ENCODE measurements at regions not wholly inside any gene's neighbourhood (a gene's known extent, or its start where the extent isn't known, plus 50 kb on each side); places are given as distances from the start of the nearest gene placed in this dataset.

GRCh38 chr2:51247252-51247805 is 215.4 kb upstream of the NRXN1 start:
- no peak for DNase-seq (ENCODE audit: low spot score)

DNA sequence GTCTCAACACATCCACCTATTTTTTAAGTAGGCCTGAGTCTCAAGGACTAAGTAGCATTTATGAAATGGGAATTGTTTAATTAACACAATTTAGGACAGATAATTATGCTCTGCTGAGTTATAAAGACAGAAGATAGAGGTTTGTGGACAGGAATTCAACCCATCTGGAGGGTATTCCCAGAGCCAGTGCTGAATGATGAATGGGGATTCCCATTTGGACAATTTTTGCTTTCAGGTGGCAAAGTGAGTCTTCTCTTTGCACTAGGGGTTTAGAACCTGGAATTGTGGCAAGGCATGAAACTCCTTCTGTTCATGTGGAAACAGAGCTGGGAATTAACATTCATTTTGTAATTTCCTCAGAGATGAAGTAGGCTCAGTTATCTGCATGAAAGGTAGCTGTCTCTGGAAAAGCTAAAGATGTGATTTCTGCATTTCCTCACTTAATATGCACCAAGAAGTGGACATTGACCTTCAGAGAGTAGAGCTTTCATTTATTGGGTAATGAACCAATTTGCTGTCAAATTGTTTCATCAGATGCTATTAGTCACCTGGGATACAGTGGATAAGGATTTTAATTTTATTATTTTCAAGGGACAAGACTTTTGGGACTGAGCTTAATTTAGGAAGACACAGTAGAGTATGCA is 212.1 kb upstream of the NRXN1 start:
- no peak for DNase-seq (ENCODE audit: low spot score)

- DNase-seq (ENCODE audit: low spot score), result no peak
These were observed 205.8 kb upstream of the NRXN1 start for GRCh38 chr2:51237626-51238271.

DNA sequence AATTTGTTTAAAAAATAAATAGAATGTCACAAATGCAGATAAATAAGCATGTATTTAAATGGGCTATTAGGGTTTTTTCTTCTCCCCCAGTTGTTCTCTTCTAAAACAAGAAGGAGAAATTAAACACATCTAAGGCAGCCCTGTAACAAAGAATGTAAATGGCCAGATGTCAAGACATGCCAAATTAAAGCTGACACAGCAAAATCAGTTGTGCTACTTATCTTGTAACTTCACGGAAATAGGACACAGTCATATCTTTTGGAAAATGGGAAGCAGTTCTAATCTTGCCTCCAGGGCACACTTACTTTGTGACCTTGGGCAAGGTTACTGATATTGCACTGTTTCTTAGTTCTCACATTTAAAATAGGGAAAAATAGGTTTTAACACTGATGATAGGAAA is 200.1 kb upstream of the NRXN1 start:
- no peak for DNase-seq (ENCODE audit: low spot score)

DNA sequence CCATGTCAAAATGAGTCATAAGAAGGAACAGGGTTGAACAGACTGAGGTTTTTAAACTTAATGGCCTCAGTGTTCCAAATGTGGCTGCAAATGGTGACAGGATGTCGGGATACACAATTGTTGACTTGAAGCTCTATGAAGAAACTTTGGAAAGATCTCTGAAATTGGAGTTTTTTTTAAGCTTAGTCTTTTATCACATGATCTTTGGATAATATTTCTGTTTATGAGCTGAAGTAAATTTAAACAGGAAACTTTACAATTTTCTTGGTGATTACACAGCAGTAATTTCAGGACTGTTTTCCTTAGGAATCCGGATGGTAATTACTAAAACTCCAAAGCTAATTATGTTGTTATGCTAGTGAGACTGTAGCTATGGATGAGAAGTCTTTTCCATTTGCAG is 199.1 kb upstream of the NRXN1 start:
- no peak for DNase-seq (ENCODE audit: low spot score)

DNA sequence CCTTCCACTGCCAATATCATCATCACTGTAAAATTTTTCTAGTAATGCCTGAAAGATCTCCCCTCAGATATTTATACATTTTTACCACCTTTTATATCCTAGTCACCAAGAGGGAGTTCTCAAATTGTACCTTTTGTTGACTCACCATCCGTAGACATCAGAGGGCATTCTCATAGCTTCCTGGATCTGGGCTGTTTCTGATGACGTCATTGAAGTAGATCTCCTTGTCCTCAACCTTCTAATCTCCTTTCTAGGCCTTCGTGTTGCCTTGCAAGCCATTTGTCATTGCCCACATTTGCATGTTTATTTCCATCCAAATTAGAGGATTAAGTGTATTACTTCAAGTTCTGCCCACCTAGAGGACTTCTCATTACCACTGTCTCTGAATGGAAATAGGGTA is 193.4 kb upstream of the NRXN1 start:
- DNase-seq (ENCODE audit: low spot score), result no peak

DNA sequence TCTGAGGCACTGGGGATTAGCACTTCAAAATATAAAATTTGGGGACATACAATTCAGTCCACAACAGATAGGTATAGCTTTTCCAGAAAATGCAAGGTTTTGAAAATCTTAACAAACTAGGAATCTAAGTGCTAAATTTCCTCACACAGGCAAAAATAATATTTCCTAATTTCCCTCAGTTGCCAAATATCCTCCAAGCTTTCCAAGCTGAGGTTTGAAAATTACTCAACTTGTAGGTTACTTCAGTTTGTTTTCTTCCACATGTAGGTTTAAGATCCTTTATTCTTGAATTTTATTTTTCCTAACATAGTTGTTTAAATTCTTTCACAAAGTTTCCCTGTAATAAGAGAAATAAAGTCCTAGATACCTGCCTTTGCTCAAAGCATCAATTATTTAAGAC is 192.9 kb upstream of the NRXN1 start:
- no peak for DNase-seq (ENCODE audit: low spot score)

DNA sequence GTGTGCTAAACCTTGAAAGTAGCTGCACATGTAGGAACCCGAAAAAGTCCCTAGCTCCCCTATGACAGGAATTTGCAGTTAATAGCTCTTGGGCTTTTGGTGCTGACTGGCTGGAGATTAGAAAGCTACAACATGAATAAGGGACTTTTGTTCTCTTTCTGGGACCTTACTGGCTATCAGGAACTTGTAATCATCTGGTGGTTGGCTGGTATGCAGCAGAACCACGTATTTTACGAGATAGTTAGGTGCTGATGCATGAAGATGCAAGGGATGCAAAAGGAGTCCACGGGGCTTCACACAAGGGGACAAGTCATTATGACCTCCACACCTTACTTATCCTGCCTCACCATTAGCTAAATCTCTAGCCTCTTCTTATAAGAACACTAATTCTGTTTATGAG is 190.2 kb upstream of the NRXN1 start:
- no peak for DNase-seq (ENCODE audit: low spot score)

DNA sequence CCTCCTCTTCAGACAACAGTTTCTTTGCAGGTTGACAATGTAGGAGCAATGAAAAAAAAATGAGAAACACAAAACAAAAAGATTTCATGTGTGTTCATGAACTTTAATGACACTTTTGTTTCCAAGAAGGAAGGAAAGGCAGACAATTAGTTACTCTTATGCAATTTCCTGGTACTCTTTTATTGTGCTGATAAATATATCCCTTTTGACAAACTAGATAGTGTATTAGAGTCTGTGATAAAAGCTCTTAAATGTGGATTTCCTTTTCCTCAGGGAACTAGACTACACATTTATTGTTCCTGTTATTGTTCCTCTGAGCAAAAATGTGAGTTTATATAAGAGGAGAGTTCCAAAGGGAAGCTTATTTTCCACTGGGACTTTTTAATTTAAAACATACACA is 188.7 kb upstream of the NRXN1 start:
- DNase-seq (ENCODE audit: low spot score), result no peak

- DNase-seq (ENCODE audit: low spot score), result no peak
These were observed 188.1 kb upstream of the NRXN1 start for GRCh38 chr2:51220080-51220479.

DNA sequence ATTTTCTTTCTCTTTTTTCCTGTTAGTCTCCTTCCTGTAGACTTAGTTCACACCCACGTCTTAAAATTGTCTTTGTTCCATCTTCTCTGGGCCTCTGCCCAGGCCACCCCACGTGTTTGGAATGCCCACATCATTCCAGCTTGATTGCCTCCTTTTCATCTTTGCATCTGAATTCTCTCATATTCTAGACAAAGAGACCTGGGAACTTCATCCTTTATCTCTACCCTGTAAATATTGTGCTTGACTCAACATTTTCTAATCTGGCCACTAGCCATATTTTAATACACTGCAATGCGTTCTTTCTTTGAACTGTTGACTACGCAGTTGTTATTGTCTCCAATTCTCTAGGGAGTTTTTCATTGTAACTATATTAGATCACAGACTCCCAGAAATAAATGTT is 187.5 kb upstream of the NRXN1 start:
- no peak for DNase-seq (ENCODE audit: low spot score)

GRCh38 chr2:51218047-51218446 is 186.1 kb upstream of the NRXN1 start:
- no peak for DNase-seq (ENCODE audit: low spot score)

DNA sequence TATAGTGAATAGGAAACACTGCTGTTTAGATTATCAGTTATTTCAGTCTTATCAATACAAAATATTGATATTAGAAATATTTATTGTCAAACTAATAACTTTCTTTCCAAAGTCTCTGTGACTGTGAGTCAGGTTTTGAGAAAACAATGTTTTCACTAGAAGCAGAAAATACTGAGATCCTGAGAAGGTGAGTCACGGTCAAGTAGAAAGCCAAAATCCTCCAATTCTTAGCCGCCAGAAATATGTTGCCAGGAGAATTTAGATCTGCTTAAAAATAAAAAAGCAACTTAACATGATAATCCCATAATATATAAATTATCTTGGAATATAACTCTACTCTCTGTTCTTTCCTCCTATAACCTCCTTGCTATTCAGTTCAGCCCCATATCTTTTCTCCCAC is 181.9 kb upstream of the NRXN1 start:
- no peak for DNase-seq (ENCODE audit: low spot score)

DNA sequence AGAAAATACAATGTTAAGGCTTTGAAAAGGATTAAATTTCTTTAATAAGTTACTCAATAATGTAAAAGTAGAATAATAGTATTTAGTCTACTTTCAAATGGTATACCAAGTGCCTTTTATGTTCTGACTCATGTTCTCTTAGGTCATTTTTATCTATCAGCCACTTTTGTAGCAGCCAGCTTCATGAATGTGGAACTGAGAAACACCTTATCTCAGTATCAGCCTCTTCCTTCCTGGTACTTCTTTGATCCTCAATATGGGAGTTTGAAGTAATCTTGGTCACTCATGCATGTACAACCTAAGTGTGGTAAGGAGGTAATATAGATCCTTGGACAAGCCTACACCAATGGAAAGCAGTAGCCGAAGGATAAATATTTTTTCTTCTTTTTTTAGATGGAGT is 180.4 kb upstream of the NRXN1 start:
- DNase-seq (ENCODE audit: low spot score), result no peak

- DNase-seq (ENCODE audit: low spot score), result no peak
These were observed 176.6 kb upstream of the NRXN1 start for GRCh38 chr2:51208521-51208920.

GRCh38 chr2:51201295-51201694 is 169.4 kb upstream of the NRXN1 start:
- no peak for DNase-seq (ENCODE audit: low spot score)

- DNase-seq (ENCODE audit: low spot score), result no peak
These were observed 162.7 kb upstream of the NRXN1 start for GRCh38 chr2:51194656-51195055.

GRCh38 chr2:51170273-51170672 is 138.3 kb upstream of the NRXN1 start:
- peak; percentile 44 for DNase-seq (ENCODE audit: low spot score)

DNA sequence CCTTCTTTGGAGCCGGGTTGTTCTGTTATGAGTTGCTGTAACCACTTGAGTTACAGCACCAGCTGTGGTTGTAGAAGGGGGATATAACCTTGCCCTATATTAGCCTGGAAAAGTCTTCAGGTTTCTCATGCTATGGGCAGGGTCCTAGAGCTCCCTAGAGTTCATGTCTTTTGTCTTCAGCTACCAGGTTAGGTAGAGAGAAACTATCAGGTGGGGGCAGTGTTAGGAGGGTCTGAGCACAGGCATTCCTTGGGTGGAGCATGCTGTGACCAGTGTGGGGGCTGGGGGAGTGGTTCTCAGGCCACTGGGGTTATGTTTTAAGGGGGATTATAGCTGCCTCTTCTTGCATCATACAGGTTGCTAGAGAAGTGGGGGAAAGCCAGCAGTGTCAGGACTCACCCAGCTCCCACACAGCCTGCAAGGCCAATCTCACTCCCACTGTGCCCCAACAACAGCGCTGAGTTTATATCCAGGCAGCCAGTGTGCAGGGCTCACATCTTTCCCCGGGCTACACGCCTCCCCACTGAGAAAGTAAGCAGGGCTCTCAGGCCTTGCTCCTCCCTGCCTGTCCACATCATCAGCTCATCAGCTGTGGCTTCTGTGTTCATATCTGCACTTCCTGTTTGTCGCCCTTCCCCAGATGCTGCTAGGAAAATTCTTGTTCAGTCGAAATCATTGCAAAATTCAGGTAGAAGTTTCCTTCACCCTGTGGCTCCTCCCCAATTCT is 133.8 kb upstream of the NRXN1 start:
- DNase-seq (ENCODE audit: low spot score), result no peak

GRCh38 chr2:51158251-51158650 is 126.3 kb upstream of the NRXN1 start:
- no peak for DNase-seq (ENCODE audit: low spot score)

DNA sequence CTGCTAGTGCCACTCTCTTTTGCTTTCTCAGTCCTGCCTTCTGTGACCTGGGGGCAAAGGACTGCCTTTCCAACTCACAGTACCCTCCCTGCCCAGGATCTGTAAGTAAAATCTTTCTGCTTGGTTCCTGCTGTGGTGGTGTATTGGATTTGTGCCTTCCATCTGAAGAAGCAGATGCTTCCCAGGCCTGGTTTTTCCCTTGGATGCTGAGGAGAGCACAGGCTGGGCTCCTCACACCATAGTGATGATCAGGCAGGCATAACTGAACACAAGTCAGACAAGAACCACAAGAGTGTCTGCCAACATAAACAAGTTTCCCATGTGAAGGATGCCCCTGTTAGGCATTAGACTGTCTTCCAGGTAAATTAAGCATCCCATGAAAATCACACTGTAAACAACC is 121.3 kb upstream of the NRXN1 start:
- no peak for DNase-seq (ENCODE audit: low spot score)

DNA sequence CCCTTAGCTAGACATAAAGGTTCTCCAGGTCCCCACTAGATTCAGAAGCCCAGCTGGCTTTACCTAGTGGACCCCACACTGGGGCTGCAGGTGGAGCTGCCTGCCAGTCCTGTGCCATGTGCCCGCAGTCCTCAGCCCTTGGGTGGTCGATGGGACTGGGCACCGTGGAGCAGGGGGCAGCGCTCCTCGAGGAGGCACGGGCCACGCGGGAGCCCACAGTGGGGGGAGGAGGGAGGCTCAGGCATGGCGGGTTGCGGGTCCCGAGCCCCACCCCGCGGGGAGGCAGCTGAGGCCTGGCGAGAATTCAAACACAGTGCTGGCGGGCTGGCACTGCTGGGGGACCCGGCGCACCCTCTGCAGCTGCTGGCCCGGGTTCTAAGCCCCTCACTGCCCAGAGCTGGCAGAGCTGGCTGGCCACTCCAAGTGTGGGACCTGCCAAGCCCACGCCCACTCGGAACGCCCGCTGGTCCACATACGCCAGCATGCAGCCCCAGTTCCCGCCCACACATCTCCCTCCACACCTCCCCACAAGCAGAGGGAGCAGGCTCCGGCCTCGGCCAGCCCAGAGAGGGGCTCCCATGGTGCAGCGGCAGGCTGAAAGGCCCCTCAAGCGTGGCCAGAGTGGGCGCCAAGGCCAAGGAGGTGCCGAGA is 119.7 kb upstream of the NRXN1 start:
- no peak for DNase-seq (ENCODE audit: low spot score)

Measured in umbilical cord (tissue), 1 donor.